Smooth muscle cell (in vitro differentiated cells): ENCODE measurements at regions not wholly inside any gene's neighbourhood (a gene's known extent, or its start where the extent isn't known, plus 50 kb on each side); places are given as distances from the start of the nearest gene placed in this dataset.
"Not testable (repeated sequence)": the region's sequence is repeated elsewhere in the genome, so short reads cannot be mapped to it uniquely, and the experiment has no call there.

Experiments used
- DNase-seq: peaks from one replicate; lab custom pipeline; 2025; ENCODE audit not compliant: unreplicated experiment; lab: John Stamatoyannopoulos, UW
- H2AFZ ChIP-seq: fragments of 200-600 bp; sonication (generic); 2 replicates; pipeline ENCODE4 v1.6.0; 2016; ENCODE audit warnings: antibody characterized with exemption, low read depth, mild to moderate bottlenecking
- H3F3A ChIP-seq: fragments of 200-600 bp; sonication (generic); 2 replicates; pipeline ENCODE4 v1.6.0; 2017; ENCODE audit warnings: antibody characterized with exemption, low read depth
- H3K27ac ChIP-seq: fragments of 200-600 bp; sonication (generic); 2 replicates; pipeline ENCODE4 v1.5.1; 2016; ENCODE audit warnings: low read depth, mild to moderate bottlenecking
- H3K27me3 ChIP-seq: fragments of 200-600 bp; sonication (generic); 2 replicates; pipeline ENCODE4 v1.6.1; 2016; ENCODE audit warnings: low read depth, mild to moderate bottlenecking
- H3K36me3 ChIP-seq: fragments of 200-600 bp; sonication (generic); 2 replicates; pipeline ENCODE4 v1.5.1; 2016; ENCODE audit warnings: low read depth
- H3K4me1 ChIP-seq: fragments of 200-600 bp; sonication (generic); 2 replicates; pipeline ENCODE4 v1.5.1; 2016; ENCODE audit warnings: low read depth
- H3K4me2 ChIP-seq: fragments of 200-600 bp; sonication (generic); 2 replicates; pipeline ENCODE4 v1.6.0; 2016; ENCODE audit warnings: mild to moderate bottlenecking
- H3K4me3 ChIP-seq: fragments of 200-600 bp; sonication (generic); 2 replicates; pipeline ENCODE4 v1.5.1; 2016; ENCODE audit warnings: mild to moderate bottlenecking
- H3K79me2 ChIP-seq: fragments of 200-600 bp; sonication (generic); 2 replicates; pipeline ENCODE4 v1.6.0; 2016; ENCODE audit warnings: low read depth, mild to moderate bottlenecking
- H3K9ac ChIP-seq: fragments of 200-600 bp; sonication (generic); 2 replicates; pipeline ENCODE4 v1.6.0; 2016; ENCODE audit warnings: low read depth
- H3K9me3 ChIP-seq: fragments of 200-600 bp; sonication (generic); replicated peaks from 2 replicates; pipeline ENCODE4 v1.5.1; 2016; ENCODE audit warnings: low read depth
- H4K20me1 ChIP-seq: fragments of 200-600 bp; sonication (generic); 2 replicates; pipeline ENCODE4 v1.6.0; 2016; ENCODE audit warnings: low read depth
- WGBS: methylation state at CpG from one replicate; pipeline ENCODE4 v1.1.7; 2016; ENCODE audit warnings: low lambda C conversion rate; 5-methylcytosine and 5-hydroxymethylcytosine counted together
- TF ChIP-seq, protein P1 (sequence below): fragments of 200-600 bp; sonication (generic); IDR thresholded peaks from 2 replicates; pipeline ENCODE4 v1.5.1; 2017; ENCODE audit warnings: borderline replicate concordance, mild to moderate bottlenecking, antibody characterized with exemption; ENCODE audit not compliant: insufficient read depth, poor library complexity, severe bottlenecking

DNA sequence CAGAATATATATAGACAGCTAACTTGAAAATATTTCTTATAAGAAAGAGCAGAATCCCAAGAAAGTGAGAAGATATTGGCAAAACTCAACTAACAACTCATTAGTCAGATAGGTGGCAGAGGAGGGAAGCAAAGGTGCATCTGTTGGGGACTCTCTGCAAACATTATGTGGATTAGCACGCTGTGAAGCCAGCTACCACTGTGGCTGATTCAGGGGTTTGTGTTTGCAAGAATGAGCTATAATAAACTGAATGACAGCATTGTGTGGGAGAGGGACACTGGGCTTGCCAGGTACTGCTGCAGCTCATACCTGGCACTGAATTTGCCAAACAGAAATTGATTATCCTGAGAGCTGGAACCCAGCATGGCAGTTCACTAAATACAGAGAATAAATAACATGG lies 170.3 kb upstream of the MINDY3 start:
- Histone ChIP-seq H3K79me2 (no peaks in the 10 kb centered on the region), H3K27ac (no peak overlapping the region), H3F3A (no peaks in the 10 kb centered on the region), H3K36me3 (no peaks in the 10 kb centered on the region), H3K9me3 (no peaks in the 10 kb centered on the region), H3K4me2 (no peak overlapping the region), H3K4me1 (no peaks in the 10 kb centered on the region), H2AFZ (no peak overlapping the region), H3K9ac (no peak overlapping the region), H3K27me3 (no peaks in the 10 kb centered on the region), H3K4me3 (no peak overlapping the region), H4K20me1 (no peaks in the 10 kb centered on the region)
- TF ChIP-seq, protein P1, sequence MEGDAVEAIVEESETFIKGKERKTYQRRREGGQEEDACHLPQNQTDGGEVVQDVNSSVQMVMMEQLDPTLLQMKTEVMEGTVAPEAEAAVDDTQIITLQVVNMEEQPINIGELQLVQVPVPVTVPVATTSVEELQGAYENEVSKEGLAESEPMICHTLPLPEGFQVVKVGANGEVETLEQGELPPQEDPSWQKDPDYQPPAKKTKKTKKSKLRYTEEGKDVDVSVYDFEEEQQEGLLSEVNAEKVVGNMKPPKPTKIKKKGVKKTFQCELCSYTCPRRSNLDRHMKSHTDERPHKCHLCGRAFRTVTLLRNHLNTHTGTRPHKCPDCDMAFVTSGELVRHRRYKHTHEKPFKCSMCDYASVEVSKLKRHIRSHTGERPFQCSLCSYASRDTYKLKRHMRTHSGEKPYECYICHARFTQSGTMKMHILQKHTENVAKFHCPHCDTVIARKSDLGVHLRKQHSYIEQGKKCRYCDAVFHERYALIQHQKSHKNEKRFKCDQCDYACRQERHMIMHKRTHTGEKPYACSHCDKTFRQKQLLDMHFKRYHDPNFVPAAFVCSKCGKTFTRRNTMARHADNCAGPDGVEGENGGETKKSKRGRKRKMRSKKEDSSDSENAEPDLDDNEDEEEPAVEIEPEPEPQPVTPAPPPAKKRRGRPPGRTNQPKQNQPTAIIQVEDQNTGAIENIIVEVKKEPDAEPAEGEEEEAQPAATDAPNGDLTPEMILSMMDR = no peak
- 60% methylated on average over 1 of the region's 1 CpG for WGBS
- no peak for DNase-seq

DNA sequence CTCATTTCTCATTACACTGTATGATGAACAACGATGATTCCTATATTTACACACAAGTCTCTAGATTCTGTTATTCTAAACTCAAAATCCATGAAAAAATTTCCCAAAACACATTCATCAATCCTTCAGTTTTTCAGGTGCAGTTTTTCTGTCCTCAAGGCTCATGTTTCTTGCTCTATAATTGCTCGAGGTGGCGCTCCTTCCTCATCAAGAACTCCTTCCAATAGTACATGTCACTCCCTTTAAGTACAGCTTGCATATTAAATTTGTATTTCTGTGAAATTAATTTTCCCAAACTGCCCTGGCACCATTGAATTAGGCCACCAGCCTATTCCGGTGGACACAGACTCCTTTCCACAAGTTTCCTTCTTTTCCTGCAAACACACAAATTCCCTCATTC lies 188.7 kb upstream of the MINDY3 start:
- Histone ChIP-seq H3K9ac (no peak overlapping the region), H4K20me1 (no peaks in the 10 kb centered on the region), H3F3A (no peaks in the 10 kb centered on the region), H3K79me2 (no peaks in the 10 kb centered on the region), H3K36me3 (no peaks in the 10 kb centered on the region), H3K27me3 (no peaks in the 10 kb centered on the region), H3K4me3 (no peak overlapping the region), H3K27ac (no peak overlapping the region), H3K9me3 (no peaks in the 10 kb centered on the region), H2AFZ (no peak overlapping the region), H3K4me2 (no peak overlapping the region), H3K4me1 (no peaks in the 10 kb centered on the region)
- TF ChIP-seq, protein P1 = no peak
- 88% methylated on average over 4 of the region's 4 CpGs for WGBS
- no peak for DNase-seq

DNA sequence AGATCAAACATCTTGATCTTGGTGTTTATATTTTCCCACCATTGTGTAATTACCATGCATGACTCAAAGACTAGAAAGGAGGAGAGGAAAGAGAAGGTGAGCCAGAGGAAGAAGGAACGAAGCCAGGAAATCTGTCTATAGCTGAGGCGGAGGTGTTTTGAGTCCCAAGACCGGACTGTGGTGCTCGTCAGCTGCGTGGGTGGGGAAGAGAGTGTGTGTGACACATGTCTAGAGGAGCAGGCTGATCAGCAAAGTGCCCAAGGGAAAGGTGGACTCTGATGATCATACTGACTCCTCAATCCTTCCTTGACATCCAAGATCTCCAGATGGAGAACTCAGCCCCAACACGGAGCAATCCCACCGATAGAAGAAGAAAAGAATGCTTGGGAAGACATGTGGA lies 189.5 kb upstream of the MINDY3 start:
- DNase-seq = no peak
- H3K79me2 ChIP-seq = no peaks in the 10 kb centered on the region
- no peaks in the 10 kb centered on the region for H3K4me1 ChIP-seq
- WGBS = 93% methylated on average over 7 of the region's 7 CpGs
- H4K20me1 ChIP-seq = no peaks in the 10 kb centered on the region
- no peak overlapping the region for H2AFZ ChIP-seq
- no peaks in the 10 kb centered on the region for H3K9me3 ChIP-seq
- no peaks in the 10 kb centered on the region for H3K36me3 ChIP-seq
- no peak overlapping the region for H3K4me3 ChIP-seq
- no peaks in the 10 kb centered on the region for H3F3A ChIP-seq
- H3K4me2 ChIP-seq = no peak overlapping the region
- H3K27me3 ChIP-seq = no peaks in the 10 kb centered on the region
- no peak overlapping the region for H3K9ac ChIP-seq
- no peak overlapping the region for H3K27ac ChIP-seq
- TF ChIP-seq, protein P1 = no peak

DNA sequence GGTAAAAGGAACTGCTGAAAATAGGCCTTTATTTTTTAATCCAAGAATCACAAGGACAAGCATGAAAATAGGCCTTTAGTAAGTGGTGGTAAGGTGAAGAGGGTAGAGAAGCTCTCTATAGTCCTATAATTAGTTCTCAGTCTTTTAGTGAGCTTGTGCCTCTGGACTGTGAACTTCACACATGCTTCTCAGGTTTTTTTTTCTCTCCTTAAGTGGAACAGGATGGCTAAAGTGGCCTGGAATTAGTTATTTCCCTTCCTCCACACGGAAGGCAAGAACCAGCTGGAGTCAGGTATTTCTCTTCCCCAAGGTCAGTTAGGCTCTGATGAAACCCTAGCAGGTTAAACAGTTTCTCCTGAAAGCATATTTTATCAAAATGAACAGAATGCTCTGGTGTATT lies 203.0 kb upstream of the MINDY3 start:
- Histone ChIP-seq H3K9ac (no peak overlapping the region), H3K27me3 (no peaks in the 10 kb centered on the region), H3K4me2 (no peak overlapping the region), H3F3A (no peaks in the 10 kb centered on the region), H4K20me1 (no peaks in the 10 kb centered on the region), H3K27ac (no peak overlapping the region), H3K9me3 (no peaks in the 10 kb centered on the region), H3K4me1 (no peaks in the 10 kb centered on the region), H2AFZ (no peak overlapping the region), H3K4me3 (no peak overlapping the region), H3K79me2 (no peaks in the 10 kb centered on the region), H3K36me3 (no peaks in the 10 kb centered on the region)
- TF ChIP-seq, protein P1 = no peak
- no peak for DNase-seq
- WGBS = 56% methylated on average over 1 of the region's 1 CpG

DNA sequence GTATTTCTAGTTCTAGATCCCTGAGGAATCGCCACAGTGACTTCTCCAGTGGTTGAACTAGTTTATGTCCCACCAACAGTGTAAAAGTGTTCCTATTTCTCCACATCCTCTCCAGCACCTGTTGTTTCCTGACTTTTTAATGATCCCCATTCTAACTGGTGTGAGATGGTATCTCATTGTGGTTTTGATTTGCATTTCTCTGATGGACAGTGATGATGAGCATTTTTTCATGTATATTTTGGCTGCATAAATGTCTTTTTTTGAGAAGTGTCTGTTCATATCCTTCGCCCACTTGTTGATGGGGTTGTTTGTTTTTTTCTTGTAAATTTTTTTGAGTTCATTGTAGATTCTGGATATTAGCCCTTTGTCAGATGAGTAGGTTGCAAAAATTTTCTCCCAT lies 223.2 kb upstream of the MINDY3 start:
- not testable (repeated sequence) for H3K36me3 ChIP-seq, H3K4me1 ChIP-seq, H3K4me2 ChIP-seq, H3K79me2 ChIP-seq, H3K4me3 ChIP-seq, H3K27ac ChIP-seq, H3K9me3 ChIP-seq, DNase-seq, H2AFZ ChIP-seq, H3F3A ChIP-seq, H4K20me1 ChIP-seq, H3K9ac ChIP-seq, H3K27me3 ChIP-seq
- 78% methylated on average over 2 of the region's 2 CpGs for WGBS
